Kidney (tissue), 13 donors: ENCODE measurements at regions not wholly inside any gene's neighbourhood (a gene's known extent, or its start where the extent isn't known, plus 50 kb on each side); places are given as distances from the start of the nearest gene placed in this dataset.

Source experiments
- DNase-seq, 5 donors: peaks; one replicate each; pipeline ENCODE4 v3.0.0-alpha.2; 2013 to 2020
- FAIRE-seq: peaks from 2 replicates; lab custom pipeline; 2012; peaks lifted over from hg19 to GRCh38; lab: Jason Lieb, UNC
- H3K27ac ChIP-seq, 2 donors: one replicate each; pipeline ENCODE4 v1.7.0; 2013; ENCODE audit warnings: low read depth in 2 of 2, low read length in 2 of 2, inconsistent platforms in 1 of 2
- H3K27me3 ChIP-seq: one replicate; pipeline ENCODE4 v1.7.1; 2013; ENCODE audit warnings: low read length, inconsistent platforms; ENCODE audit not compliant: control insufficient read depth, insufficient read depth
- H3K36me3 ChIP-seq, 3 donors: one replicate each; pipeline versions ENCODE4 v1.7.0 to v1.7.1; 2013; ENCODE audit warnings: low read length in 3 of 3, control low read depth in 1 of 3, inconsistent platforms in 1 of 3; ENCODE audit not compliant: insufficient read depth in 3 of 3, control insufficient read depth in 2 of 3
- H3K4me1 ChIP-seq, 3 donors: one replicate each; pipeline versions ENCODE4 v1.7.0 to v1.7.1; 2013; ENCODE audit warnings: low read length in 3 of 3, inconsistent platforms in 1 of 3, low read depth in 1 of 3; ENCODE audit not compliant: control insufficient read depth in 2 of 3, insufficient read depth in 2 of 3
- H3K4me3 ChIP-seq, 3 donors: one replicate each; pipeline versions ENCODE4 v1.7.0 to v1.8.1; 2013; ENCODE audit warnings: low read length in 3 of 3, control low read depth in 1 of 3, inconsistent platforms in 1 of 3
- H3K9ac ChIP-seq, 3 donors: one replicate each; pipeline versions ENCODE4 v1.7.0 to v1.7.1; 2013; ENCODE audit warnings: low read length in 3 of 3, control low read depth in 1 of 3, inconsistent platforms in 1 of 3
- H3K9me3 ChIP-seq, 3 donors: one replicate each; pipeline versions ENCODE4 v1.7.0 to v1.7.1; 2013; ENCODE audit warnings: low read length in 3 of 3, control low read depth in 1 of 3, inconsistent platforms in 1 of 3; ENCODE audit not compliant: control insufficient read depth in 2 of 3, insufficient read depth in 1 of 3
- intact Hi-C: fragments of 100-400 bp; cut with DNase I; formaldehyde crosslinking; loops from one replicate; pipeline ENCODE4 v1.11.1; 2022
- TF ChIP-seq, protein P1 (sequence below): IDR thresholded peaks from 3 replicates; pipeline ENCODE4 v1.5.1; 2012; ENCODE audit warnings: mild to moderate bottlenecking, moderate library complexity, borderline replicate concordance; ENCODE audit not compliant: insufficient read depth; ENCODE audit errors: extremely low read depth
- donor health status: control.
- donor health status: control.
- donor health status: control.
- donor health status: control.
- donor health status: control.
- donor health status: DM: yes; HTN: yes; CAD: no.
- donor health status: Normal renal cell carcinoma (clear cell type).

DNA sequence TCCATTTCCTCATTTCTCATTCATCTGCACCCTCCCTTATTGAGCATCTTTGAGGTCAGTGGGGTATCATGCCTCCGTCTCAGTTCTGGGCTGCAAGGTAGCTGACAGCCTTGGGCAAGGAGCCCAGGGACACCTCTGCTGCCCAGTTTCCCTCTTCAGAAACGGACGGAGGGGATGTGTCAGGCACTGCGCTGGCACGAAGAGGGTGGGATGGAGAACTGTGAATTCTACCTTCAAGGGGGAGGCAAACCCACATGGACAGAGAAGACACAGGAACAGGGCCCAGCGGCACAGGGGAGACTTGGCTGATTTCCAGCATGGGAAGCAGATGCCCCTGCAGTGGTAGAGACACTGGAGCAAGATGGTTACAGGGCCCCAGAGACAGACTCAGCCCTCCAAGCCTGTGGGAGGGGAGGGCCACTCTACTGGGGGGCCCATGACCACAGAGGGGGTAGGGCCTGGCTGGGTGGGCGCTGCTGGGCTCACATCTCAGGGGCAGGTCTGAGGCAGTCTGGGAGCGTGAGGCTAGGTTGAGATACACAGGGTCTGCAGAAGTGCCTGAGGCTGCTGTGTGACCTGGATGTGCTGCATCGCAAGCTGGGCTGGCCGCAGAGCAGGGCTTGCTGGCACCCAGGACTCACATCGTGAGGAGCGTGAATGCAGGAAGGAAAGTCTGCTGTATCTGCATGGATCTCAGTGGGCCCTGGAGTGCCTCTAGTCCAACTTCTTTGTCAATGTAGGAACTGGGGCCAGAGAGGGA, 92.3 kb downstream of the HS1BP3 start:
- no peak for FAIRE-seq
- intact Hi-C loops = no loop called here

DNA sequence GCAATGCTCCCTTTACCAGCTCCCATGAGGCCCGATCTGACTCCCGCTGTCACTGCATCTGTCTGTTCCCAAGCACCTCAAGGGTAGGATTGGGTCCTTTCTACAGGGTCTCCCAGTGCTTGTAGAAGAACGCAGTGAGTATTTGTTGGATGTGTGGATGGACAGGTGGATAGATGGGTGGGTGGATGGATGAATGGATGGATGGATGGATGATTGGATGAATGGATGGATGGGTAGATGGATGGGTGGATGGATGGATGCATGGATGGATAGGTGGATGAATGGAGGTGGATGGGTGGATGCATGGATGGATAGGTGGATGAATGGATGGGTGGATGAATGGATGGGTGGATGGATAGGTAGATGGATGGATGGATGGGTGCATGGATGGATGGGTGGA, 91.6 kb downstream of the HS1BP3 start:
- TF ChIP-seq, protein P1, sequence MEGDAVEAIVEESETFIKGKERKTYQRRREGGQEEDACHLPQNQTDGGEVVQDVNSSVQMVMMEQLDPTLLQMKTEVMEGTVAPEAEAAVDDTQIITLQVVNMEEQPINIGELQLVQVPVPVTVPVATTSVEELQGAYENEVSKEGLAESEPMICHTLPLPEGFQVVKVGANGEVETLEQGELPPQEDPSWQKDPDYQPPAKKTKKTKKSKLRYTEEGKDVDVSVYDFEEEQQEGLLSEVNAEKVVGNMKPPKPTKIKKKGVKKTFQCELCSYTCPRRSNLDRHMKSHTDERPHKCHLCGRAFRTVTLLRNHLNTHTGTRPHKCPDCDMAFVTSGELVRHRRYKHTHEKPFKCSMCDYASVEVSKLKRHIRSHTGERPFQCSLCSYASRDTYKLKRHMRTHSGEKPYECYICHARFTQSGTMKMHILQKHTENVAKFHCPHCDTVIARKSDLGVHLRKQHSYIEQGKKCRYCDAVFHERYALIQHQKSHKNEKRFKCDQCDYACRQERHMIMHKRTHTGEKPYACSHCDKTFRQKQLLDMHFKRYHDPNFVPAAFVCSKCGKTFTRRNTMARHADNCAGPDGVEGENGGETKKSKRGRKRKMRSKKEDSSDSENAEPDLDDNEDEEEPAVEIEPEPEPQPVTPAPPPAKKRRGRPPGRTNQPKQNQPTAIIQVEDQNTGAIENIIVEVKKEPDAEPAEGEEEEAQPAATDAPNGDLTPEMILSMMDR = no peak
- no peak overlapping the region for H3K27ac ChIP-seq
- no peak overlapping the region for H3K4me3 ChIP-seq
- H3K27me3 ChIP-seq = no peaks in the 10 kb centered on the region
- no peaks in the 10 kb centered on the region for H3K9me3 ChIP-seq
- H3K4me1 ChIP-seq = no peaks in the 10 kb centered on the region
- H3K9ac ChIP-seq = no peak overlapping the region
- DNase-seq (no peak), FAIRE-seq (no peak)
- intact Hi-C loops = no loop called here
- H3K36me3 ChIP-seq = no peaks in the 10 kb centered on the region

More for the DNA sequence above, 92.3 kb downstream of the HS1BP3 start:
- Histone ChIP-seq H3K4me1 (no peaks in the 10 kb centered on the region), H3K36me3 (no peaks in the 10 kb centered on the region), H3K9ac (no peak overlapping the region), H3K9me3 (no peaks in the 10 kb centered on the region), H3K27me3 (no peaks in the 10 kb centered on the region), H3K4me3 (no peak overlapping the region), H3K27ac (no peak overlapping the region)
- DNase-seq = no peak
- TF ChIP-seq, protein P1 = no peak

DNA sequence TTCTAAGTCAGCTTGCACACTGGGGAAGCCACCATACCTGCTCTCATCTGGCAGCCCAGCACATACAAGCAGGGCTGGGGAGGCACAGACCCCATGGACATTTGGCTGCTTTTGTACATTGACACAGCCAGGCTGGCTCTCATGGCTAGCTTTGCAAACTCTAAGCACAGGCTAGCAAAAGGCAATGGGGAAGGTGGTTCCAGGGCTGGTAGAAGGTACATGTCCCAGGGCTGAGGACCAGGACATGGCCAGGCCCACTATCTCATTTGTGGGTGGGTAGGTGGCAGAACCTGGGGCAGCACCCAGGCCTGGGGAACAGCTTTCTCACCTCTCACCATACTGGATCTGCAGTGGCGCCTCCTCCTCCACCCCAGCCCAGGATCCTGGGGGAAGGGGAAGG, 90.9 kb downstream of the HS1BP3 start:
- DNase-seq (no peak), FAIRE-seq (no peak)
- Histone ChIP-seq H3K27ac (no peak overlapping the region), H3K9me3 (no peaks in the 10 kb centered on the region), H3K4me3 (no peak overlapping the region), H3K4me1 (peaks cover 0 to 3% (median under 1%) of the 10 kb centered on the region in 3 donors), H3K9ac (no peak overlapping the region), H3K27me3 (no peaks in the 10 kb centered on the region), H3K36me3 (no peaks in the 10 kb centered on the region)
- TF ChIP-seq, protein P1 = no peak
- intact Hi-C loops = no loop called here
